ENCODE measurements at regions not wholly inside any gene's neighbourhood (a gene's known extent, or its start where the extent isn't known, plus 50 kb on each side); places are given as distances from the start of the nearest gene placed in this dataset.

GRCh38 chr14:98446508-98446907 is 825.5 kb downstream of the BCL11B start (continued):
- no peak for TF ChIP-seq ZNF317 (CRISPR knock-in tag; IDR thresholded peaks at IDR 0.05; ENCODE audit: borderline replicate concordance, low read depth)
- no peak for TF ChIP-seq NFATC4 (CRISPR knock-in tag; IDR thresholded peaks at IDR 0.05)
- TF ChIP-seq STAT6 (CRISPR knock-in tag; conservative IDR thresholded peaks at IDR 0.05; ENCODE audit: low read depth) = no peak
- TF ChIP-seq TEAD4 (CRISPR knock-in tag; IDR thresholded peaks at IDR 0.05) = no peak

- POLR2A ChIA-PET = no interaction called here
- ATAC-seq = no peak
Observed at GRCh38 chr14:98456231-98456630, 815.8 kb downstream of the BCL11B start.

GRCh38 chr14:98458702-98459101 is 813.3 kb downstream of the BCL11B start:
- DNase-seq (ENCODE audit: low spot score) (no peak), ATAC-seq (no peak)
- Mint-ChIP-seq H3K36me3 (peaks cover 11% of the 10 kb centered on the region), H3K27me3 (ENCODE audit: low read depth) (peaks cover 2% of the 10 kb centered on the region), H3K9me3 (peaks cover 47% of the 10 kb centered on the region), H3K4me1 (peaks cover 21% of the 10 kb centered on the region), H3K4me3 (no peak overlapping the region), H3K27ac (no peak overlapping the region)
- POLR2A ChIA-PET = no interaction called here
- CTCF ChIA-PET = no interaction called here
- no peak for TF ChIP-seq E2F1 (CRISPR knock-in tag; IDR thresholded peaks at IDR 0.05)
- no peak for TF ChIP-seq NFATC4 (CRISPR knock-in tag; IDR thresholded peaks at IDR 0.05)
- no peak for TF ChIP-seq ZNF423 (CRISPR knock-in tag; IDR thresholded peaks at IDR 0.05)
- no peak for TF ChIP-seq FOXP4 (CRISPR knock-in tag; IDR thresholded peaks at IDR 0.05)
- TF ChIP-seq ZMAT4 (CRISPR knock-in tag; IDR thresholded peaks at IDR 0.05) = no peak
- TF ChIP-seq PREB (CRISPR knock-in tag; IDR thresholded peaks at IDR 0.05; ENCODE audit: borderline replicate concordance) = no peak

More at GRCh38 chr14:98456231-98456630, 815.8 kb downstream of the BCL11B start:
- peaks cover 27% of the 10 kb centered on the region for H3K4me1 Mint-ChIP-seq
- CTCF ChIA-PET = no interaction called here
- no peak overlapping the region for H3K27ac Mint-ChIP-seq
- H3K4me3 Mint-ChIP-seq = no peak overlapping the region
- no peaks in the 10 kb centered on the region; the same call in none of the 2 replicates for H3K27me3 Mint-ChIP-seq (ENCODE audit: low read depth)
- TF ChIP-seq ATF2 (CRISPR knock-in tag; IDR thresholded peaks at IDR 0.05; ENCODE audit: borderline replicate concordance, low read depth) (no peak), GRHL2 (CRISPR knock-in tag; IDR thresholded peaks at IDR 0.05; ENCODE audit: insufficient replicate concordance, severe bottlenecking) (no peak), PRRX2 (CRISPR knock-in tag; IDR thresholded peaks at IDR 0.05) (no peak), E2F1 (CRISPR knock-in tag; IDR thresholded peaks at IDR 0.05) (no peak), IRF2 (CRISPR knock-in tag; IDR thresholded peaks at IDR 0.05; ENCODE audit: borderline replicate concordance, low read depth) (no peak), PREB (CRISPR knock-in tag; IDR thresholded peaks at IDR 0.05; ENCODE audit: borderline replicate concordance) (no peak), GTF2I (CRISPR knock-in tag; conservative IDR thresholded peaks at IDR 0.05) (no peak), TP53 (CRISPR knock-in tag; IDR thresholded peaks at IDR 0.05) (no peak), FOXP1 (CRISPR knock-in tag; IDR thresholded peaks at IDR 0.05; ENCODE audit: borderline replicate concordance) (no peak)
- peaks cover 30% of the 10 kb centered on the region for H3K9me3 Mint-ChIP-seq
- DNase-seq (ENCODE audit: low spot score) = no peak
- H3K36me3 Mint-ChIP-seq = peaks cover 10% of the 10 kb centered on the region

Measured in WTC11 (cell line).